ENCODE measurements at regions not wholly inside any gene's neighbourhood (a gene's known extent, or its start where the extent isn't known, plus 50 kb on each side); places are given as distances from the start of the nearest gene placed in this dataset.

DNA sequence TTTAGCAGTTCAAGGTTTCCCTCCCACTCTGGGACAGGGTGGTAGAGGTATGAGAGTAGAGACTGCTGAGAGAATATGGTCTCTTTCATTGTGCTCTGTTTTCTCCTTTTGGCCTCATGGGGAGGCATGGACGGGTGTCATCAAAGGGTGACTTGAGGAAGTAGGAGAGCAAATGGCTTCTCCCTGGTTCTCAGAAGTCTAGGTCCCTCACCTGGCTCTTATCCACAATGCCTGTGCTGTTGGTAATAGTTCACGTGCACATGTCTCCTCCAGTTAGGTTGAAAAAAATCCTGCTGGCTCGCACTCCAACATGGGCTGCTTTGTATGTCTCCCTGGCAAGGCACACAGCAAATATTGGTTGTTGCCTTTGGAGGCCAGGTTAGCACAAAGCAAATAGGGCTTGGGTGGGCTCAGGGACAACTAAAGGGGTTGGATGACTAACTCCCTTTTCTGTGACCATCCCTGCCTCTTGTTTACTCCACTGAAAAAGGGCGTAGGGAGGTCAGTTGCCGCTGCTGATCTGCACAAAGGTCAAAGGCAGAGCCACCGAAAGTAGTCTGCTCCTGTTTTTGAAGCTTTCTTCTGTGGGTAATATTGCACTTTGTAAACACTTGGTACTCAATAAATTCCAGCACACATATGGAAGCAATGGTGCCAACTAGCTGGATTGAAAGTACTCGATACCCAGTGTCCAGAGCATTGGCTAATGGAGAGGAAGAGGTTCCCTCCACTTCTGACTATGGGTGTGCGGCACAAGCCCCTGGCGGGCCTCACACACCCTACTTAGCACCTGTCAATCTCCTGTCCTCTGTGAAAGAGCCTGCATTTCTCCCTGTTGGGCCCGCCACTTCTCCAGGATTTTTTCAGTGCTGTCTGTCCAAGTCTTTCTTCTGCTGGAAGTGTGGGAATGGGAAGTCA lies 121.8 kb downstream of the SLC38A6 start:
- peaks cover 26% of the 10 kb centered on the region for H3K4me1 Mint-ChIP-seq (ENCODE audit: low read depth)
- no peaks in the 10 kb centered on the region for H3K36me3 Mint-ChIP-seq (ENCODE audit: low read depth)
- ChIA-PET POLR2A (no interaction called here), CTCF (no interaction called here)
- intact Hi-C loops (cut with micrococcal nuclease), result no loop called here
- ATAC-seq (no peak), DNase-seq (no peak)
- TF ChIP-seq, protein P1, sequence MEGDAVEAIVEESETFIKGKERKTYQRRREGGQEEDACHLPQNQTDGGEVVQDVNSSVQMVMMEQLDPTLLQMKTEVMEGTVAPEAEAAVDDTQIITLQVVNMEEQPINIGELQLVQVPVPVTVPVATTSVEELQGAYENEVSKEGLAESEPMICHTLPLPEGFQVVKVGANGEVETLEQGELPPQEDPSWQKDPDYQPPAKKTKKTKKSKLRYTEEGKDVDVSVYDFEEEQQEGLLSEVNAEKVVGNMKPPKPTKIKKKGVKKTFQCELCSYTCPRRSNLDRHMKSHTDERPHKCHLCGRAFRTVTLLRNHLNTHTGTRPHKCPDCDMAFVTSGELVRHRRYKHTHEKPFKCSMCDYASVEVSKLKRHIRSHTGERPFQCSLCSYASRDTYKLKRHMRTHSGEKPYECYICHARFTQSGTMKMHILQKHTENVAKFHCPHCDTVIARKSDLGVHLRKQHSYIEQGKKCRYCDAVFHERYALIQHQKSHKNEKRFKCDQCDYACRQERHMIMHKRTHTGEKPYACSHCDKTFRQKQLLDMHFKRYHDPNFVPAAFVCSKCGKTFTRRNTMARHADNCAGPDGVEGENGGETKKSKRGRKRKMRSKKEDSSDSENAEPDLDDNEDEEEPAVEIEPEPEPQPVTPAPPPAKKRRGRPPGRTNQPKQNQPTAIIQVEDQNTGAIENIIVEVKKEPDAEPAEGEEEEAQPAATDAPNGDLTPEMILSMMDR (IDR thresholded peaks at IDR 0.05), result no peak
- no peak overlapping the region for H3K4me3 Mint-ChIP-seq
- peaks cover 1% of the 10 kb centered on the region for H3K9me3 Mint-ChIP-seq
- no peaks in the 10 kb centered on the region for H3K27me3 Mint-ChIP-seq
- peak overlapping the region; percentile 64 for H3K27ac Mint-ChIP-seq

Data from activated CD8-positive, alpha-beta T cell treated with anti-CD3 and anti-CD28 coated beads for 36 hours (primary cell).